ENCODE measurements at regions not wholly inside any gene's neighbourhood (a gene's known extent, or its start where the extent isn't known, plus 50 kb on each side); places are given as distances from the start of the nearest gene placed in this dataset.

- H3K27ac Mint-ChIP-seq (ENCODE audit: unreplicated experiment), result no peak overlapping the region
- peaks cover 9% of the 10 kb centered on the region for H3K4me1 Mint-ChIP-seq (ENCODE audit: unreplicated experiment)
- no peak for DNase-seq (ENCODE audit: extremely low spot score, unreplicated experiment)
- no peaks in the 10 kb centered on the region for H3K9me3 Mint-ChIP-seq (ENCODE audit: unreplicated experiment)
- TF ChIP-seq CTCF (IDR thresholded peaks at IDR 0.05), result no peak
- H3K27me3 Mint-ChIP-seq (ENCODE audit: unreplicated experiment), result no peaks in the 10 kb centered on the region
- H3K36me3 Mint-ChIP-seq (ENCODE audit: unreplicated experiment), result no peaks in the 10 kb centered on the region
- H3K4me3 Mint-ChIP-seq (ENCODE audit: unreplicated experiment), result no peak overlapping the region
These were observed 153.2 kb downstream of the KLF6 start for GRCh38 chr10:3631701-3632330.

- H3K4me1 Mint-ChIP-seq (ENCODE audit: unreplicated experiment), result peaks cover 13% of the 10 kb centered on the region
- no peak for TF ChIP-seq CTCF (IDR thresholded peaks at IDR 0.05)
- DNase-seq (ENCODE audit: extremely low spot score, unreplicated experiment), result no peak
- no peaks in the 10 kb centered on the region for H3K9me3 Mint-ChIP-seq (ENCODE audit: unreplicated experiment)
- no peaks in the 10 kb centered on the region for H3K36me3 Mint-ChIP-seq (ENCODE audit: unreplicated experiment)
- H3K27ac Mint-ChIP-seq (ENCODE audit: unreplicated experiment), result no peak overlapping the region
- H3K27me3 Mint-ChIP-seq (ENCODE audit: unreplicated experiment), result no peaks in the 10 kb centered on the region
- no peak overlapping the region for H3K4me3 Mint-ChIP-seq (ENCODE audit: unreplicated experiment)
These were observed 153.7 kb downstream of the KLF6 start for GRCh38 chr10:3631291-3631690.

GRCh38 chr10:3625959-3626751 lies 158.9 kb downstream of the KLF6 start:
- DNase-seq (ENCODE audit: extremely low spot score, unreplicated experiment), result no peak
- Mint-ChIP-seq H3K9me3 (ENCODE audit: unreplicated experiment) (peaks cover 6% of the 10 kb centered on the region), H3K4me1 (ENCODE audit: unreplicated experiment) (peaks cover 50% of the 10 kb centered on the region), H3K4me3 (ENCODE audit: unreplicated experiment) (no peak overlapping the region), H3K36me3 (ENCODE audit: unreplicated experiment) (no peaks in the 10 kb centered on the region), H3K27ac (ENCODE audit: unreplicated experiment) (peak overlapping the region; percentile 68), H3K27me3 (ENCODE audit: unreplicated experiment) (no peaks in the 10 kb centered on the region)
- no peak for TF ChIP-seq CTCF (IDR thresholded peaks at IDR 0.05)

GRCh38 chr10:3624367-3624766 lies 160.6 kb downstream of the KLF6 start:
- peaks cover 8% of the 10 kb centered on the region for H3K36me3 Mint-ChIP-seq (ENCODE audit: unreplicated experiment)
- H3K4me1 Mint-ChIP-seq (ENCODE audit: unreplicated experiment), result peaks cover 50% of the 10 kb centered on the region
- peak overlapping the region; percentile 85 for H3K27ac Mint-ChIP-seq (ENCODE audit: unreplicated experiment)
- H3K9me3 Mint-ChIP-seq (ENCODE audit: unreplicated experiment), result peaks cover 16% of the 10 kb centered on the region
- H3K27me3 Mint-ChIP-seq (ENCODE audit: unreplicated experiment), result no peaks in the 10 kb centered on the region
- TF ChIP-seq CTCF (IDR thresholded peaks at IDR 0.05), result no peak
- peak overlapping the region; percentile 60 for H3K4me3 Mint-ChIP-seq (ENCODE audit: unreplicated experiment)
- DNase-seq (ENCODE audit: extremely low spot score, unreplicated experiment), result no peak

- no peak for DNase-seq (ENCODE audit: extremely low spot score, unreplicated experiment)
- no peaks in the 10 kb centered on the region for H3K27me3 Mint-ChIP-seq (ENCODE audit: unreplicated experiment)
- peak overlapping the region; percentile 85 for H3K27ac Mint-ChIP-seq (ENCODE audit: unreplicated experiment)
- H3K4me3 Mint-ChIP-seq (ENCODE audit: unreplicated experiment), result peak overlapping the region; percentile 60
- peaks cover 16% of the 10 kb centered on the region for H3K9me3 Mint-ChIP-seq (ENCODE audit: unreplicated experiment)
- peaks cover 51% of the 10 kb centered on the region for H3K4me1 Mint-ChIP-seq (ENCODE audit: unreplicated experiment)
- peaks cover 8% of the 10 kb centered on the region for H3K36me3 Mint-ChIP-seq (ENCODE audit: unreplicated experiment)
- no peak for TF ChIP-seq CTCF (IDR thresholded peaks at IDR 0.05)
These were observed 161.3 kb downstream of the KLF6 start for GRCh38 chr10:3623746-3624145.

All from osteocyte (in vitro differentiated cells).